ENCODE measurements at regions not wholly inside any gene's neighbourhood (a gene's known extent, or its start where the extent isn't known, plus 50 kb on each side); places are given as distances from the start of the nearest gene placed in this dataset.

GRCh38 chr5:167608390-167609272 is 682.8 kb upstream of the WWC1 start:
- H4K20me1 ChIP-seq (ENCODE audit: insufficient read depth, low read length), result no peaks in the 10 kb centered on the region
- no peaks in the 10 kb centered on the region for H3K9me3 ChIP-seq (ENCODE audit: low read length)
- no peak overlapping the region for H3K4me3 ChIP-seq (ENCODE audit: low read depth, low read length, poor library complexity, severe bottlenecking)
- H3K27ac ChIP-seq (ENCODE audit: low read depth, low read length, poor library complexity, severe bottlenecking), result no peak overlapping the region
- TF ChIP-seq EZH2 (IDR thresholded peaks at IDR 0.05; ENCODE audit: borderline replicate concordance, low read length), result no peak
- TF ChIP-seq, protein P1, sequence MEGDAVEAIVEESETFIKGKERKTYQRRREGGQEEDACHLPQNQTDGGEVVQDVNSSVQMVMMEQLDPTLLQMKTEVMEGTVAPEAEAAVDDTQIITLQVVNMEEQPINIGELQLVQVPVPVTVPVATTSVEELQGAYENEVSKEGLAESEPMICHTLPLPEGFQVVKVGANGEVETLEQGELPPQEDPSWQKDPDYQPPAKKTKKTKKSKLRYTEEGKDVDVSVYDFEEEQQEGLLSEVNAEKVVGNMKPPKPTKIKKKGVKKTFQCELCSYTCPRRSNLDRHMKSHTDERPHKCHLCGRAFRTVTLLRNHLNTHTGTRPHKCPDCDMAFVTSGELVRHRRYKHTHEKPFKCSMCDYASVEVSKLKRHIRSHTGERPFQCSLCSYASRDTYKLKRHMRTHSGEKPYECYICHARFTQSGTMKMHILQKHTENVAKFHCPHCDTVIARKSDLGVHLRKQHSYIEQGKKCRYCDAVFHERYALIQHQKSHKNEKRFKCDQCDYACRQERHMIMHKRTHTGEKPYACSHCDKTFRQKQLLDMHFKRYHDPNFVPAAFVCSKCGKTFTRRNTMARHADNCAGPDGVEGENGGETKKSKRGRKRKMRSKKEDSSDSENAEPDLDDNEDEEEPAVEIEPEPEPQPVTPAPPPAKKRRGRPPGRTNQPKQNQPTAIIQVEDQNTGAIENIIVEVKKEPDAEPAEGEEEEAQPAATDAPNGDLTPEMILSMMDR (IDR thresholded peaks at IDR 0.05; ENCODE audit: low read length), result no peak
- no peaks in the 10 kb centered on the region for H3K79me2 ChIP-seq (ENCODE audit: insufficient read depth, low read length)
- H3F3A ChIP-seq (ENCODE audit: insufficient read depth, low read length), result no peaks in the 10 kb centered on the region
- H3K36me3 ChIP-seq (ENCODE audit: insufficient read depth, low read length), result no peaks in the 10 kb centered on the region
- no peaks in the 10 kb centered on the region for H3K27me3 ChIP-seq (ENCODE audit: insufficient read depth, low read length)
- H3K9me2 ChIP-seq (ENCODE audit: low read depth, low read length), result no peaks in the 10 kb centered on the region
- H3K4me2 ChIP-seq (ENCODE audit: low read length), result no peak overlapping the region
- no peak overlapping the region for H2AFZ ChIP-seq (ENCODE audit: low read length)
- H3K9ac ChIP-seq (ENCODE audit: low read length), result no peak overlapping the region
- H3K4me1 ChIP-seq (ENCODE audit: insufficient read depth, low read length, severe bottlenecking), result no peaks in the 10 kb centered on the region

DNA sequence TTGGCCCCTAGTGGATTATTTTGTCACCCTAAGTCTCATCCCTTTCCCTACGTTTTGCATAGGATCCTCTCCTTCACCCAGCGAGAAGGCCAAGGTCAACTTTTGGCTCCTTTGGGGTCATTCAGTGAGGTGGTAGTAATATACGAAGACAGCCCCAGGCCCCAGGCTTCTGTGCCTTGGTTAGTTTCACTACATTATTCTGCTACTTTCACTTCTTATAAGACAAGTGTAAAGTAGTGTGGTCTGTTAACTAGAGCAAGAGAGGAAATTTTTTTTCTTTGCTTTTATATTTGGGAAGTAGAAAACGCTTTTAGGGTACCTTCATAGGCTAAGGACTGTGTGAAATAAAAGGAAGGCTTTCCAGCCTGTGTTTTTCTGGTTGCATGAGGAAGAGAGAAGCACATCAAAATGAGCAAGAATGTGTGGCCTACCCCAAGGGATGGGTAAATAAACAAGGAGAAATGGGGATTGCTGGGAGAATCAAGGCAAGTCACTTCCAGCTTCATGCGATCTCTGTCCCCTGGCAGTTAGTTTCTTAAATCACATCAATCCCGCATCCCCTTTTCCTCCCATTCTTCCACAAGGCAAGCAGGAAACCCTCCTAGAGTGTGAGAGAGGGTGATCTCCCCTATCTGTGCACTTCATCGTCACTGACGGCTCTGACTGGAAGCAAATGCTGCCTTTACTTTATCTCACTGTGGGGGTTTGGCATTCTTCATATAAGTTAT is 677.0 kb upstream of the WWC1 start:
- H3K4me3 ChIP-seq (ENCODE audit: low read depth, low read length, poor library complexity, severe bottlenecking), result no peak overlapping the region
- no peak overlapping the region for H3K4me2 ChIP-seq (ENCODE audit: low read length)
- no peaks in the 10 kb centered on the region for H3K36me3 ChIP-seq (ENCODE audit: insufficient read depth, low read length)
- no peaks in the 10 kb centered on the region for H3K9me3 ChIP-seq (ENCODE audit: low read length)
- H3K27ac ChIP-seq (ENCODE audit: low read depth, low read length, poor library complexity, severe bottlenecking), result no peak overlapping the region
- no peaks in the 10 kb centered on the region for H4K20me1 ChIP-seq (ENCODE audit: insufficient read depth, low read length)
- no peak overlapping the region for H2AFZ ChIP-seq (ENCODE audit: low read length)
- H3K9me2 ChIP-seq (ENCODE audit: low read depth, low read length), result no peaks in the 10 kb centered on the region
- H3K79me2 ChIP-seq (ENCODE audit: insufficient read depth, low read length), result no peaks in the 10 kb centered on the region
- no peaks in the 10 kb centered on the region for H3K4me1 ChIP-seq (ENCODE audit: insufficient read depth, low read length, severe bottlenecking)
- no peak for TF ChIP-seq EZH2 (IDR thresholded peaks at IDR 0.05; ENCODE audit: borderline replicate concordance, low read length)
- TF ChIP-seq, protein P1 (IDR thresholded peaks at IDR 0.05; ENCODE audit: low read length), result no peak
- no peaks in the 10 kb centered on the region for H3F3A ChIP-seq (ENCODE audit: insufficient read depth, low read length)
- H3K9ac ChIP-seq (ENCODE audit: low read length), result no peak overlapping the region
- H3K27me3 ChIP-seq (ENCODE audit: insufficient read depth, low read length), result no peaks in the 10 kb centered on the region

- Histone ChIP-seq H3K79me2 (ENCODE audit: insufficient read depth, low read length) (no peaks in the 10 kb centered on the region), H3K4me1 (ENCODE audit: insufficient read depth, low read length, severe bottlenecking) (no peaks in the 10 kb centered on the region), H3K9ac (ENCODE audit: low read length) (no peak overlapping the region), H3K4me3 (ENCODE audit: low read depth, low read length, poor library complexity, severe bottlenecking) (no peak overlapping the region), H4K20me1 (ENCODE audit: insufficient read depth, low read length) (no peaks in the 10 kb centered on the region), H3K27me3 (ENCODE audit: insufficient read depth, low read length) (no peaks in the 10 kb centered on the region), H3K9me2 (ENCODE audit: low read depth, low read length) (no peaks in the 10 kb centered on the region), H3K4me2 (ENCODE audit: low read length) (no peak overlapping the region), H3K36me3 (ENCODE audit: insufficient read depth, low read length) (no peaks in the 10 kb centered on the region), H3K9me3 (ENCODE audit: low read length) (no peaks in the 10 kb centered on the region), H3K27ac (ENCODE audit: low read depth, low read length, poor library complexity, severe bottlenecking) (no peak overlapping the region), H3F3A (ENCODE audit: insufficient read depth, low read length) (no peaks in the 10 kb centered on the region), H2AFZ (ENCODE audit: low read length) (no peak overlapping the region)
- TF ChIP-seq, protein P1 (IDR thresholded peaks at IDR 0.05; ENCODE audit: low read length), result no peak
- no peak for TF ChIP-seq EZH2 (IDR thresholded peaks at IDR 0.05; ENCODE audit: borderline replicate concordance, low read length)
These were observed 675.2 kb upstream of the WWC1 start for GRCh38 chr5:167616043-167616890.
